PC-3 (cell line): ENCODE measurements at regions not wholly inside any gene's neighbourhood (a gene's known extent, or its start where the extent isn't known, plus 50 kb on each side); places are given as distances from the start of the nearest gene placed in this dataset.

Experiments
- CTCF ChIP-seq: fragments of 300-600 bp; sonication (generic); conservative IDR thresholded peaks from 2 replicates; pipeline ENCODE4 v1.5.1; 2017; ENCODE audit warnings: antibody characterized with exemption, low read depth, mild to moderate bottlenecking, low read length
- EZH2 ChIP-seq: fragments of 300-600 bp; sonication (generic); IDR thresholded peaks from one replicate; pipeline ENCODE4 v1.6.1; 2017; ENCODE audit warnings: antibody characterized with exemption, mild to moderate bottlenecking, low read length; ENCODE audit not compliant: unreplicated experiment

DNA sequence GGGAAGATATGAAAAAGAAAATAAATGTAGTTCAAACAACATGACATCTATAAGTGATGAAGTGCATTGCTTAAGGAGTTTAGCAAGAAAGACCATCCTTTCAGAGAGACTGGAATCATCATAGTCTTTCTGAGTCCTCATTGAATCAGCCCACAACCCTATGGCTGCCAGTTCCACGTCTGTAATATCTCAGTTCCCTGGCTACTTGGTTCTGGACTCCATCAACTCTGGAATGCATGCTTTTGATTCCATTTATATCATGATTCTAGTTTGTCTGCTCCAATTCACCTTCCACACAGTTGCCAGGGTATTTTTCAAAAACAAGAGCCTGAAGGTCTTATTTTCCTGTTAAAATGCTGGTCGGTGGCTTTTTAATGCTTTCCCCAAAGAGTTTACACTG is 126.4 kb upstream of the MDFIC start:
- TF ChIP-seq CTCF (no peak), EZH2 (no peak)
